ENCODE measurements at regions not wholly inside any gene's neighbourhood (a gene's known extent, or its start where the extent isn't known, plus 50 kb on each side); places are given as distances from the start of the nearest gene placed in this dataset.

DNA sequence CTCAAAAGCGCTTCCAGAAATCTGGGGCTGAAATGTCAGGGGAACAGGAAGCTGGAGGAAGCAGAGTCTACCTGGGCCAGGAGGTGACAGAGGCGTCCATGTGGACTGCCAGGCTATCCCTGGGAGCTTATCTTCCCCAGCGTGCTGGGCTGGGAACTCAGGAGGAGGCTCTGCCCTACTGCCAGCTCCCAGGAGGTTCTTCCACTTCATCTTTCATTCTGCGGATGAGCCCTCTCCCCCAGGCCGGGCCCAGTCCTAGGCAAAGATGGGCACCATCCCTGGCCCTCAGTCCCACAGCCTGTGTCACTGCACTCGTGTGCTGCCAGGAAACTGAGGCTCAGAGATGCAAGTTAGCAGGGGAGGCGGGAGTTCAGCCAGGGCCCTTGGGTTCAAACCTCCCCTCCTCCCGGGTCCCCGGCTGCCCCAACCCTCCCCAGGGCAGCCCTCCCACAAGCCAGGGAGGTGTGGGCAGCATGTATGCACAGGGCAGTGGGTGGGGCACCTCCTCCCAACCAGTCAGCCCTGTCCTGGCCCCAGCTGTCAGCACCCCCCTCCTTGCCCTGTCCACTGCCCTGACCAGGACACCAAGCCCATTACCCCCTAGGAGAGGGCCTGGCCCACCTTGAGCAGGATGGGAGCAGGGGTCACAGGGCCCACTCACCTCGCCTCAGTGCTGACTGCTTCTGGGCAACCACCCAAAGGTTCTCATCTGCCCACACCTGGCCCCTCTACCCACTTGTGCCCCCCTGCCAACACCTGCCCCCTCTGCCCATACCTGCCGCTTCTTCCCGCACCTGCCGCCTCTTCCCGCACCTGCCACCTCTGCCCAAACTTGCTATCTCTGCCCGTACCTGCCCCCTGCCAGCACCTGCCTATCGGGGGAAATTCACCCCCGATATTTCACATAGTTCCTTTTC lies 226.0 kb downstream of the NPHP4 start:
- no peak for DNase-seq

DNA sequence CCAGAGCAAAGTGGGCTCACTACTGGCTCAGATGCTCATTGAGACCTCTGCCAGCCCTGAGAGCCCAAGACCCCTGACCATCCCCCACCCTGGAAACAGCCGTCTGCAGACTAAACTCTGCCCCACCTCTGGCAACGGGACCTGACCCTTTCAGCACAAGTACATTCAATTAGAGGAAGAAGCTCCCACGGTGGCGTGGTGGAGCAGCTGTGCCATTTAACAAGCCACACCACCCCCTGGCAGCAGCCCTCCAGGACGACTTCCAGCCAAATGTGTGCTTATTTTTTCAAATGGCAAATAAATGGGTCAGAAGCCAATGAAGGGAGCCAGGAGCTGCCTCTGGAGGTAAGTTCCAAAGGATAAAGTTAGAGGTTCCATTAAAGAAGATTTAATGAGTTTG lies 226.7 kb downstream of the NPHP4 start:
- no peak for DNase-seq

DNA sequence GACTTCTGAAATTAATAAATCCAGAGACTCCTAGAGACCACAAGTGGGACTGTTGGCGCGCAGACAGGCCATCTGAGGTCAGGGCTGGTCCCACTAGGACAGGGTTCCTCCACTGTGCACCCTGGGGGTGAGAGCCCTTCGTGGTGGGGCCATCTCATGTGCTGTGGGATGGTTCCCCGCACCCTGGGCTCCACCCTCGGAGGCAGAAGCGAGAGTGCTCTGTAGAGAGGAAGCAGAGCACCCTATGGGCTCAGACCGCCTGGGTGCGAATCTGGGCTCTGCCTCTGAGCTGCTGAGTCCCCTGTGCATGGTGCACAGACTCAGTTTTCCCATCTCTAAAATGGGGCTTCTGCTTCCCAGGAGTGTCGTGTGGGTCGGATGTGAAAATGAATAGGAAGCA lies 227.3 kb downstream of the NPHP4 start:
- DNase-seq: no peak

DNA sequence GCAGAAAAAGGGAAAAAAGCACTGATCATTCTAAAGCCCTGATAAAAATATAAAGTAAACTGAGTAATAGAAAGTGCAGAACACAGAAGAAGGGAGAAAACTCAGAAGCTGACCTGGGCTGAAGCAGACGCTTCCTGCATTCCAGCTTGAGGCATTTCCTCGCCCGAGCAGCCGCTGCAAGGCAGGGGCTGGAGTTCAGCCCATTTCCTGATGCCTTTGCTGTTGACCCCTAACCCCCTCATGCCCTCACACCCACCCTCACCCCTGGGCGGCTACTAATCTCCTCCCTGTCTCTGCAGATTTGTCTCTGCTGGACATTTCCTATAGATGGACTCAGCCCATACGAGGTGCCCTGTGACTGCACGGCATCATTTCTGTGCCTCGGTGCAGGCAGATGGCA lies 227.8 kb downstream of the NPHP4 start:
- no peak for DNase-seq

DNA sequence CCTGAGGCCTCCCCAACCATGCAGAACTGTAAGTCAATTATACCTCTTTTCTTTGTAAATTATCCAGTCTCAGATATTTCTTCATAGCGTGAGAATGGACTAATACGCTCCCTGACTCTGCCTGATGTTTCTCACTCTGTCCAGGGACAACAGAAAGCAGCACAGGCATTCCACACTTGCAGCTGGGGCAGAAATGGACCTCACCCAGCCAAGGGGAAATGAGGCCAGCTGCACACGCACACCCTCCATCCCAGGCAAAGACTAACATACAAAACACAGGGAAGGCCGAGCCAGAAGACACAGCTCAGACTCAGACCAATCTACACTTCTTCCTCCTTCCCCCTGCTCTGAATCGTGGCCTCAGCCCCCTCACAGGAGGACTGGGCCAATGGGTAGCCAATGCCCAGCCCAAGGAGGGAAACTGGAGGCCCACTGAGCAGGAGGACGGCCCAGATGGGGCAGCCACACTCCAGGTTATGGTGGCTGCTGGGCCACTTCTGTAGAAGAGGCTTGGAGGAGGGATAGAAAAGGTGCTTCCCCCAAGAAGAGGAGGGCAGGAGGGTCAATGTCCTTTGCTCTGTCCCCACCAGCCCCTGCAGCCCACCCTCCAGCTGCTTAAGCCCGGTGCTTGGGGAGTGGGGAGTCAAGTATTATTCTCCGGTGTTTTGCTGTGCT lies 228.4 kb downstream of the NPHP4 start:
- no peak for DNase-seq

DNA sequence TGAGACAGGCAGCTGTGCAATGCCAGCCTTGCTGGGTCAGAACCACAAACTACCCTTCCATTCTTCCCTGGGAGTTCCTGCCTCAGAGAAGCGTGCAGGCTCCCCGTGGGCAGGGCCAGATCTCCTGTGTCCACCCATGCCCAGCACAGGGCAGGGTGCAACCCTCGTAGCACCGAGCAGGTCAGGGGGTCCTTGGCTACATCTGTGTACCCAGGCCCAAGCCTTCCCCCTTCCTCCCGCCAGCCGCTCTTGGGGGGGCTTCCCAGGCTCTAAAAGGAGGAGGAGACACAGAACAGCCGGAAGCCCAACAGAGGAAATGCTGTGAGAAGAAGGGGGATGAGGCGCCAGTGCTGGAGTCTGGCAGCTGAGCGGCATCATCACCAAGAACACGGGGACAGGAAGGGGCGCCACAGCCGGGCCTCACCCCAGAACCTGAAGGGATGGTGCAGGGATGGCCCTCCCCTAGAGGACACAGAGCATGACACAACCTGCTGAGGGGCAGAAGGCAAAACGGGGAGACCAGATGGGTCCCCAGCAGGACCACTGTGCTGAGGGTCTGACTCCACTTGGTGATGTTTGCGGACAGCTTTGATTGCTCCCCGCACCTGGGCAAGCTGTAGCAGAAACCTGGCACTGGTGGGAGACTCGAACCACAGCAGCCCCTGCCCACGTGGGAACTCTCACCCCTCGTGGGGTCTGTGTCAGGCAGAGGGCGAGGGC lies 233.2 kb downstream of the NPHP4 start:
- no peak for DNase-seq

DNA sequence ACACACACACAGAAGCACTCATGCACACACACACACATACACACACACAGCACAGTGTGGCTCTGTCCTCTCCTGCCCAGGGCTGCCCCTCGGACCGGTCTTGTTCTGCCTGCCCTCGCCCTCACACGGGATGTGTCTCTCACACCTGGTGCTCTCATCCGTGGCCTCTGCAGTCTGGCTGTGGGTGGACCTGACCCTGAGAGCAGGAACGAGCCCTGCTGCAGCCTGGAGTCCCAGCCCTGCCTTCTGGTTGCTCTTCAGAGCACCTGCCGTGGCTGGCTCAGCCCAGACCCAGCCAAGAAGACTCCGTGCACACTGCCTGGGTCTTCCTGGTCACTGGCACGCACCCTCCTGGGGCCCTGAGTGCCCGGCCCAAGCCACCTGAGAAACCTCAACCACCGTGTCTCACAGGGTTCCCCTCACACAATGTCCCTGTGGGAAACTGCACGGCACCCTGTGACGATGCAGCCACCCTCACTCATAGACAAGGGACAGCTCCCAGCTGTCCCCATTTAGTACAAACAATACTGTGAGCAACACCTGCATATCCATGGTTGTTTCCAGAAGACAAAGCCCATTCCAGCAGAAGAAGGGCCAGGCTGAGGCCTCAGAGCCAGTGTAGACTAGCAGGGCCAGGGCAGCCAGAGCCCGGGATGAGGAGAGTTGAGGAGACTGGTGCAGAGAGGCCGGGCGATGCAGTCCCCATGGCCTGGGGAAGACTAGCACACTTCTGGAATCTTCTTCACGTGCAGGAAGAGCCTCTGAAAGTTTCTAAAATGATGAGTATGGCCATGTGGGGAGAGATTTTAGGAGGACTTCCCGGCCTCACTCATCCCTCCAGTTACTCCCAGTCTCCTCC lies 234.0 kb downstream of the NPHP4 start:
- no peak for DNase-seq

DNA sequence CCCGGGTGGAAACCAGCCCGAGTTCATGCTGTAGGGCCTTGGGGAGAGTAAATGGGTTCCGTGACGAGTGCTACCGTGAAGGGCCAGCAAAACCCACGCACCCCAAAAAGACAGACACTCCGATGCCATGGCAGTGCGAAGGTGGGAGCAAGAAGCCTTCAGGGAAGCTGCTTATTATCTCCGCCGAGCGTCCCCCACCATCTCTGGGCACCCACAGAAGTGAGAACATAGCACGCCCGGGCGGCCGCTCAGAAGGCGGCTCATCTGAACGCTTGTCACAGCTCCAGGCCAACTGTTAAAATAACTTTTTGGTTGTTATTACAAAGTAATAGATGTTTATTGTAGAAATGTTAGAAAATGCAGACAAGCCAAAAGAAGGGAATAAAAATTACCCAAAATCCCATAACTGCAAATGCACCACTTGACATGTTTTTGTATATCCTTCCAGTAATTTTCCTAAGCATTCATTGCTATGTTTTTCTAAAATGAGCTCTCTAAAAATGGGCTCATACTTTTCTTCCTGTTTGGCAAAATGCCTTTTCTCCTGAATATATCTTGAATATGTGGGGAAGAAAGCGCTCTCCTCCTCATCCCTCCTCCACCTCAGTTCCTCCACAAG lies 234.9 kb downstream of the NPHP4 start:
- no peak for DNase-seq

DNA sequence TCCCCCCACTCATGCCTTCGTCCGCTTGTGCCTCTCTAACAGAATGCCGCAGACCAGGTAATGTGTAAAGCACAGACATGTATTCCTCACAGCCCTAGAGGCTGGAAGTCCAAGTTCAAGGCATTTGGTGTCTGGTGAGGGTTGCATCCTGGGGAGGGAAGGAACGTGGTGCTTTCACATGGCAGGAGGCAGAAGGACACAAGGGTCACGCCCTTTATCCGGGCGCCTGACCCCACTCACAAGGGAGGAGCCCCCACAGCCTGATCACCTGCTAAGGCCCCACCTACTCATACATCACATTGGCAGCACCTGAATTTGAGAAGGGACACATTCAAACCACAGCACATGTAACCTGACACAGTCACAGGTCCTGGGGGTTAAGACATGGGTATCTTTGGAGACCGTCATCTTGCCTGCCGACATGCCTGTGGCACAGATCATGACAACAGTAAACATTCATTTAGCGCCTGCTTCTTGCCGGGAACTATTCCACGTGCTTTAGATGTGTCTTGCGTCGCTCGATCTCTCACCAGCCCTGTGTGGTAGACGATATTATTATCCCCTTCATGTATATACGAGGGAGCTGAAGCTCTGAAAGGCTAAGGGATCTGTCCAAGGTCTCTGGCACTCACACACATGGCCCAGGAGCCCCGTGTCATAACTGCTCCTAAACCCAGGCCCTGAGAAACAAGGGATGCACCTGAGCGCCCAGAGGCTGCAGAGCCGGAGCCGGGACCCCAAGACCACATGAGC lies 235.6 kb downstream of the NPHP4 start:
- DNase-seq: no peak

DNA sequence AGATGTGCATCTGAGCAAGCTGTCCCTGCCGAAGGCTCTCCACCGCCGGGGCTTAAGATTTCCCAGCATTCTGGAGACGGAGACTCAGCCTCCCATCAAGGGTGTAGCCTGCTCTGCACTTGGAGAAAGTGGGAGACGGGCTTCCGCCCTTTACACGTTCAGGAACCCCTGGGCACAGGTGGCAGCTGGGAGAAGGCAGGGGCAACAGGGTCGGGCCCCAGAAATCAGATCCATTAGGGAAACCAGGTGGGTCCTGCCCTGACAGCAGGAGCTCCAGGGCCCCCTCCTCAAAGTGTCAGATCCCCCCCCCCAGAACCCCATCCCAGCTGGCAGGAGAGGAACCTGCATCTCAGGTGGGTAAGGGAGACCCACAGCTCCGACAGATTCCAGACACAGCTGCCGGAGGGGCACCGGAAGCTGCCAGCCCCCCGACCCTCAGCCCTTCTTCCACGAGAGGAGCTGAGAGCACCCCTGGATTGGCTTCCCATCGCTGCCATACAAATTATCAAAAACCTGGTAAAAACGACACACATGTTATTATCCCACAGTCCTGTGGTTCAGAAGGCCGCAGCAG lies 236.6 kb downstream of the NPHP4 start:
- no peak for DNase-seq

DNA sequence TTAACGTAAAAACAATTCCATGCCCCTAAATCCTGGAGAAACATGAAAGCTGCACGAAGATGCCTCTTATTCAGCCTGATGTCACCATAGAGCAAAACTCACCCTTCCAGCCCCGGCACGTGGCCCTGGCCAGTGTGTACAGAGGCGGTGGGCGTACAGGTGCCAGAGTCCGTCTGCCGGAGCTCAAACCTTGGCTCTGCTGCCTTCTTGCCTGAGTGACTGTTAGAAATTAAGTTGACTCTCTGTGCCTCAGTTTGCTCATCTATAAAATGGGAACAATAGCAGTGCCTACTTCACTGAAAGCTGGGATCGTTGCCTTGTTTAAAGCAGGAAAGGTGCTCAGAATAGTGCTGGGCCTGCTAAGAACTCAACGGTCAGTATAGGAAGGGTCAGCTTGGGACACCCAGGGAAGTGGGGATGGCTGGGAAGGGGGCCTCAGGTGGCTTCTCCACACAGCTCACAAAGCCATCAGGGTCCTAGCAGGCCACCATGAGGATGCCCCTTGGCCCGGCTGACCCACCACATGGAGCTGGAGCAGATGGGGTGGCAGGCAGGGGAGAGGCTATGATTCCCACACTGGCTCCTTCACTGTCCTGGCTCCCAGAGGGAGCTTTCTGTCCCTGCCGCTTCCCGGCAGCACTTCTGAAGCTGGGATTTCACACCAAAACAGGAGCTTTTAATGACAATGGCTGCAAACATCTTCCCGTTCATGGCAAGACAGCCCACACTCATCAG lies 237.2 kb downstream of the NPHP4 start:
- no peak for DNase-seq

DNA sequence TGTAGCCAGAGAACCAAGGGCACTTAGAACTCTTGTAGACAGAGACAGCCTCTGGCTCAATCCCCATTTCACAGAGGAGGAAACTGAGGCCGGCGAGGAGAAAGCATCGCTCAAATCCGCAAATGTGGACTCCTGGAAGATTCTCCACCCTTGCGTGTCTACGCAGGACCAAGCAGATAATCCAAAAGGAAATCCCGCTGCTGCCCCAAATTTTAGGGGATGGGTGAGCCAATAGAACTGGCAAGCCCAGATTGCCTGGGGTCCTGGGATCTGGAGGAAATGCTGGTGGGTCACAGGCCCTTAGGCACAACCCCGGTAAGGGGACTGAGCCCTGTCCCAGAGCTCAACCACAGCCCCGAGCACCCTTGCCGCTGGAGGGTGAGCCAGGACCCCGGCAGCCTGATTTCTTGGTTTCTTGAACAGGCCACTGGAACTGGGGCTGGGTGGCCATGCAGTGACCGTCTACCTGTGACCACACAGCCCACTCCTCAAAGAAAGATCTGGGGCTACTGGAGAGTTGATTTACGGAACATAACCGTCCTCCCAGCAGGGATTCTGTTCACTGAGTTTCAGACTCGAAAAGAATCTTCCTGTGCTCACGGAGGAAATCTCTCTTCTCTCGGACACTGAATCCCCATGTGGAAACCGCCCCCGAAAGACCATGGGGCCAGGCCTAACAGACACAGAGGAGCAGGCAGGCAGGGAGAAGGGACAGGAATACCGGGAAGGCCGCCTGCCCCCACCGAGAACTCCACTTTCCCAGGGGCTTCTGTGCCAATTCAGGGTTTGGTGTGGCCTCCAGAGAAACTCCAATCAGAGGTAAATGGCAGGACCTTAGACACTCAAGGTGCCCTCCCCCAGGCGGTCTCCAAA lies 238.4 kb downstream of the NPHP4 start:
- DNase-seq: no peak

DNA sequence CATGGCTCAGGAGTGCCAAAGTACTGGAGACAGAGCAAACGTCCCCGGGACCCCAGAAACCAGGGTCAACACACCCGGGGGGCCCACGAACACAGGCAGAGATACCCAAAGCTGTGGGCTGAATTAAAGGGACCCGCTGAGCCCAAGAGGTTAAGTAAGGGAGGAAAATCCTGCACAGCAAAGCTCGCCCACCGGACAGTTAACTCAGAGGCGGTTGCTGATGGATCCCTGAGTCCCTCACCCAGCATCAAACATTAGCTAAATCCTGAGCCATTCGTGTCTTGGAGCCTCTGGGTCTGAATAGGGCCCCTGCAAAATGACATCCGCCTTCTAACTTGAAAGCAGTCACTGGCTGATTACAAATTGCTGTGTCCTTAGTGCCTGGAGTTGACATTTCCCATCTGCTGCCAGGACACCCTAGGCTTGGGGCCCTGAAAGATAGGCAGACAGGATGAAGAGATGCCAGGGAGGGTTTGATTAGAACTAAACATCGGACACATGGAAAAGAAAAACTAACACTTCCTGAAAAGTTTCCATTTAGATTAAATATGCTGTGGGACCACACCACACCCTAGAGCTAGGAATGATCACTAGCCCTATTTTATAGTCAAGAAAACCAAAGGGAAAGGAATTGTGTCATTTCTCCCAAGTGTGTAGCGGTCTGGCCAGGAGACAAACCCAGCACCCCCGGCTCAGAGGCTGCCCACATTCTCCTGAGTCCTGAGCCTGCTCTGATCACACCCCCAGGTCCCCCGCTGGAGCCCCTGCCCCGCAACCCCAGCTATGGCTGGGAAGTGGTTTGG lies 239.3 kb downstream of the NPHP4 start:
- no peak for DNase-seq

DNA sequence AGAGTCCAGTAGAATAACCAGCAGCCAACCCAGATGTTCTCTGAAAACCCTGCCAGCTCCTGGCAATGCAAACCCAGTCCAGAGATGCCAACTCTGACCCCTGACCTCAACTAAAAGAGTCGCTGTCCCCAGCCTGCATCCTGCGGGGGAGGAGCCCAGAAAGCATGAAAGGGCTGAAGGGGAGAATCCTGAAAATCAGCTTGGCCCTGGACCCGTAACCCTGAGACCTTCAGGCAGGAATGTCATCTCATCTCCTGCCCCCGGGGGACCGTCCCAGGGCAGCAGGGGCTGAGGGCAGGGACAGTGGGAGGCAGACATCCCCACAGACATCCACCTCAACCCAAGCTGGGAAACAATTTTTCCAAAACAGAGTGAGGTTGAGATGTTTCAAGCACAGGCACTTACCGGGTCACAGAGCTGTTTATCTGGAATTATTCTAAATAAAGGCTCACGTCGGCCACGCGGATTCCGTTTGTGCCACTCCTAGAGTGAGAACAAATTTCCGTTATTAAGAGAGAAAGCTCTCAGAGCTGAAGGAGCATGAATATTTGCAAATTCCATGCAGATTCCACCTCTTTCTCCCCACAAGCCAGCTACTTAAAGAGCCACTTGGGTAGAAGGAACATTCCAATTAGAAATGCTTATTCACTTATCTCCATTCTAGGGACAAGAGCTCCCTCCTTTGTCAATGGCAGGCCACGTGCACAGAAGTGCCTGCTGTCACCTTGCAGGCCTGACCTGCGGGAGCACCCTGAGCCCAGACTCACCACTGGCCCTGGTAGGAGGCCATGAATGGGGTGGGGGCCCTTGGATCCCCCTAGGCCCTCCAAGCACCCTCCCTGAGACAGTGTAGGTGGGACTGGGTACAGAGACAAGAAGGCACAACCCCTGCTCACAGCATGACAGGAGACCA lies 240.1 kb downstream of the NPHP4 start:
- DNase-seq: no peak

DNA sequence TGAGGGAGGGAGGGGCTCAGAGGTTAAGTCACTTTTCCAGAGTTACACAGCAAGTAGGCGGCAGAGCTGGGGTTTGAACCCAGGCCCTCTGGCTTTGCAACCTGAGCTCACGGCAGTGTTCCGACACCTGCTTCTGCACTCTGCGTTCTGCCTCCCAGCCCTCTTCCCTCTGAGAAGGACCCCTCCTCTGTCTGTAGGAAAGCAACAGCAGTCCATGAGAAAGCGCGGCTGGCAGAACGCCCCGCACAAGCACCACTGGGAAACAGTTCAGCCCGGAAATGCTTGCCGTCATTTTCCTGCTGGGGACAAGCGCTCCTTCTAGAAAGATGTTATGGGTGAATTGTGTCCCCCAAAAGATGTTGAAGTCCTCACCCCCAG lies 241.1 kb downstream of the NPHP4 start:
- no peak for DNase-seq

DNA sequence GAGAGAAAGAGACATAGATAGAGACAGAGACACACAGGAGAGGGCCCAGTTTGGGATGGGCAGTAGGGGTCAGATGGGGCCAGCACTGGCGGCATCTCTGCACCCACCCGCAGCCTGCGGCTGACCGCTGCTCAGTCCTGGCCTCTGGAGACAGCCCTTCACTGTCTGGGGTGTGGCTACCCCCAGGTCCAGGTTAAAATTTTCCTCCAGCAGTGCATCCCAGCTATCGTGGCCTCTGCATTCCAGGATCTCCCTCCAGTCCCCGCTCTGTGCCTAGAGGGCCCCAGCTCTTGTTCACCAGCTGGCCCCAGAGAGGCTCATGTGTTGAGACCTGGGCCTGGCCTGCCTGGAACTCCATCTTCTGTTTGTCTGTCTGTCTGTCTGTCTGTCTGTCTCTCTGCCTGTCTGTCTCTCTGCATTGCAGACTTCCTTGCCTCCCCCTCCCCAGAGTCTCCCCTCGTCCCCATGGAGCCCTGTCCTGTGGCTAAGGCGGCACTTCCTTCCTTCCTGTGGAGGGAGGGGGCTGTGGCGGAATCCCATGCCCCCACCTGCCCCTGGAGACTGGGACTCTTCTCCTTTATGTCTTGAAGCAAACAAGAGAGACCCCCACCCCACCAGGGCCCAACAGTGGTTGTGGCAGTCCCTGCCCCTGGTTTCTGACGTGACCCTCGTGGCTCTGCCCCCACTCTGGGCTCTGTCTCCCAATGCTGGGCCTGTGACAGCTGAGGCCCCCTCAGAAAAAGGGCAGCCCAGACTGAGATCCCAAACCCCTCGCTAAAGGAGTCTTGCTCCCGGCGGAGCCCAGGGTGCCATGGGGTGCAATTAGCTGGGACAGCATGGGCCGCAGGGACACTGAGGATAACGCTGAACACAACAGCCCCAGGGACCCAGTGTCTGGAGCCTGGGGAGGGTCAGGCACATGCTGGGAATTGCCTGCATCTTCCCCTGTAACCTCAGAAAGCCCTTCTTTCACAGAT lies 241.8 kb downstream of the NPHP4 start:
- DNase-seq: no peak
